GM18867 (cell line): ENCODE measurements at regions not wholly inside any gene's neighbourhood (a gene's known extent, or its start where the extent isn't known, plus 50 kb on each side); places are given as distances from the start of the nearest gene placed in this dataset.
A peak's percentile ranks its signal among the peaks of the same experiment; 100 is the strongest.
"Not testable (repeated sequence)": the region's sequence is repeated elsewhere in the genome, so short reads cannot be mapped to it uniquely, and the experiment has no call there.

Experiments
- ATAC-seq: cut with Tn5 transposase; IDR thresholded peaks from one replicate; pipeline ENCODE4 v1.9.1; 2021; ENCODE audit warnings: mild to moderate bottlenecking, moderate library complexity; ENCODE audit not compliant: unreplicated experiment

- ATAC-seq, result not testable (repeated sequence)
These were observed 108.4 kb downstream of the SRGAP2 start for GRCh38 chr1:206311611-206312273.

GRCh38 chr1:206312274-206312665 lies 108.9 kb downstream of the SRGAP2 start:
- ATAC-seq, result not testable (repeated sequence)

- not testable (repeated sequence) for ATAC-seq
These were observed 111.8 kb downstream of the SRGAP2 start for GRCh38 chr1:206314951-206315636.

- not testable (repeated sequence) for ATAC-seq
These were observed 113.6 kb downstream of the SRGAP2 start for GRCh38 chr1:206316901-206317300.

GRCh38 chr1:206317878-206318514 lies 114.7 kb downstream of the SRGAP2 start:
- ATAC-seq, result not testable (repeated sequence)

GRCh38 chr1:206320227-206320626 lies 116.9 kb downstream of the SRGAP2 start:
- ATAC-seq, result not testable (repeated sequence)

- ATAC-seq, result not testable (repeated sequence)
These were observed 123.0 kb downstream of the SRGAP2 start for GRCh38 chr1:206326159-206326939.

- not testable (repeated sequence) for ATAC-seq
These were observed 128.3 kb downstream of the SRGAP2 start for GRCh38 chr1:206331597-206331996.

GRCh38 chr1:206333316-206333715 lies 130.0 kb downstream of the SRGAP2 start:
- ATAC-seq, result not testable (repeated sequence)

- ATAC-seq, result not testable (repeated sequence)
These were observed 130.6 kb downstream of the SRGAP2 start for GRCh38 chr1:206333897-206334296.

- ATAC-seq, result not testable (repeated sequence)
These were observed 131.1 kb downstream of the SRGAP2 start for GRCh38 chr1:206334481-206334880.

GRCh38 chr1:206335162-206335561 lies 131.8 kb downstream of the SRGAP2 start:
- not testable (repeated sequence) for ATAC-seq

- not testable (repeated sequence) for ATAC-seq
These were observed 132.8 kb downstream of the SRGAP2 start for GRCh38 chr1:206335875-206336846.

- not testable (repeated sequence) for ATAC-seq
These were observed 133.3 kb upstream of the IKBKE start for GRCh38 chr1:206337024-206337423.

GRCh38 chr1:206350493-206351275 lies 119.6 kb upstream of the IKBKE start:
- not testable (repeated sequence) for ATAC-seq

- ATAC-seq, result not testable (repeated sequence)
These were observed 118.8 kb upstream of the IKBKE start for GRCh38 chr1:206351276-206352052.

GRCh38 chr1:206356310-206356709 lies 114.0 kb upstream of the IKBKE start:
- ATAC-seq, result peak; percentile 58

GRCh38 chr1:206357962-206358361 lies 112.3 kb upstream of the IKBKE start:
- not testable (repeated sequence) for ATAC-seq
